ENCODE measurements at regions not wholly inside any gene's neighbourhood (a gene's known extent, or its start where the extent isn't known, plus 50 kb on each side); places are given as distances from the start of the nearest gene placed in this dataset.
A peak's percentile ranks its signal among the peaks of the same experiment; 100 is the strongest.

DNA sequence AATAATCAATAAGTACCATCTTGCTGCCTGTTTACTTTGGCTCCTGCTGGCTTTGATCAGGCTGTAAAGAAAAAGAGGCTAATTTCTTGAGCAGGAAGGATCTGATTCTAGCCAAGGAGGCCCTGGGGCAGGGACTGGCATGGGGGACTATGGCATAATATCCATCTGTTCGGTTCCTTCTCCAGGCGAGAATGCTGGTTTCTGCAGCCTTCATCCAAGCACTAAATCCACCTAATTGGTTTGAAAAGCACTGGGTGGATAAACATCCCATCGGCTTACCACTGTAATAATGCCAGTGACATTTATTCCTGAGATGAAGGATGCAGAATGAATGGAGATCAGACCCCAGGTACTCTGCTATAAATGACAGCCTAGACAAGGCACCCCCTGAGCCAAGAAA is 180.0 kb upstream of the ASIC2 start:
- no peak for ATAC-seq
- no peak for DNase-seq (ENCODE audit: low spot score)

DNA sequence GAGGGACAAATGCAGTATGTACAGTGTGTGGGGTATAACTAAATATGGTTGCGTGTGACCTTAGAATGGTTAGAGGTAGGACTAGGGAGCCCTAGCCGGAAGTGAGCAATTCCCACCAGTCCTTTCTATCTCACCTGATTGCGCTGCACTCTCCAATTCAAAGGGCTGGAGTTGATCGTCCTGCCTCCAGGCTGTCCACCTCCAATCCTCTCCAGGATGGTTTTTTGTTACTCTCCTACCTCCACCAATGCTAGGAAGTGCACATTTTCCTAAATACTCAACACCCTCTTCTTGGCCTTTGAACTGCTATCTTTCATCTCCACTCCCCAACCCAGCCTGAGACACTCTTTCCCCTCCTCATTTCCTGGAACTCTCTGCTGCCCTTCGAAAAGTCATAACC is 181.7 kb upstream of the ASIC2 start:
- no peak for DNase-seq (ENCODE audit: low spot score)
- ATAC-seq, result no peak

DNA sequence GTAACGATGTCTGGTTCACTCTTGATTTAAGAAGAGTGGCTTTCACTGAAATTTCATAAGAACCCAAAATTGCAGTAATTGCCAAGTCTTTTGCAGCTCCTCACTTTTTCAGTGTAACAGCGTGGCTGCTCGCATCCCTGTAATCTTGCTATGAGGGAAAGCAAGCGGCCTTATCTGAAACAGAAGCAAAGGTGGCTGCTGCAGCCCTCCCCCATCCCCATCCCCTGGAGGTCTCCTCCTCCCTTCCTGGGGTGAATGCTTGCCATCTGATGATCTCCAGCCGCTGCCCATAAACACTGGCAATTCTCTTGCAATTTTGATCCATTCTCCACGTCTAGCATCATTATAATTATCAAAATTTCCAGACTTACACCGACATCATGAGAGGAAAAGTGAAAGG is 182.5 kb upstream of the ASIC2 start:
- no peak for ATAC-seq
- no peak for DNase-seq (ENCODE audit: low spot score)

DNA sequence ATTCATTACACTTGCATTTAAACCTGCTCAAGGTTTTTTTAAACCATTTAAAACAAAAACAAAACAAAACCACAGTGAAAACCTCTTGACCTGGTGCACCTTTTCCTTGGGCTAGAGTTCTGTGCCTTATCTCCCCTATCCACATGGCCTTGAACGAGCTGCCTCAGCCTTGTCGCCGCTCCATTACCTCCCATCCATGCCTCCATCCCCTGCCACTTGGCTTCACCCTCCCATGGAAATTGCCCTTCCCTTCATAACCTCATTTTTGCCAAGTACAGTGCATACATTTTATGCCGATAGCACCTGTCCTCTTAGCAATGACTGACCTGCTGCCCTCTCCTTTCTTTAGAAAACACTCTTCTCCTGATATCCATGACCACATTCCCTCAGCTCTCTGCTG is 188.6 kb upstream of the ASIC2 start:
- DNase-seq (ENCODE audit: low spot score), result no peak
- ATAC-seq, result no peak

DNA sequence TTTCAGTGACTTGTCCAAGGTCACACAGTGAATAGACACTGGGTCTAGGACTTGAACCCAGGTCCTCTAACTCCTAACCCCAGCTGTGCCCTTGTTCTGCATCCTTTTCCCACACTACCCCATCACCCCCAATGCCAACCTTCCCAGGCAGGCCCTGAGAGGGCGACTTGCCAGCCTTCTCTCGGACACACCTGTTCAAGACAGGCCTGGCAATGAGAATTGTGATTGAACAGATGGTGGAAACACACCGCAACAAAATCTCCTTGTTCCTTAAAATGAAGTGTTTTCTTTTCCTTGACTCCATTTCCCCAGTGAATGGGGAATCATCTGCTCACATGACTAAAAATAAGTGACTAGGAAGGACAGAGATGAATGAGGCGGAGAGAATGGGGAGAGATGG is 189.5 kb upstream of the ASIC2 start:
- ATAC-seq (no peak), DNase-seq (ENCODE audit: low spot score) (no peak)

DNA sequence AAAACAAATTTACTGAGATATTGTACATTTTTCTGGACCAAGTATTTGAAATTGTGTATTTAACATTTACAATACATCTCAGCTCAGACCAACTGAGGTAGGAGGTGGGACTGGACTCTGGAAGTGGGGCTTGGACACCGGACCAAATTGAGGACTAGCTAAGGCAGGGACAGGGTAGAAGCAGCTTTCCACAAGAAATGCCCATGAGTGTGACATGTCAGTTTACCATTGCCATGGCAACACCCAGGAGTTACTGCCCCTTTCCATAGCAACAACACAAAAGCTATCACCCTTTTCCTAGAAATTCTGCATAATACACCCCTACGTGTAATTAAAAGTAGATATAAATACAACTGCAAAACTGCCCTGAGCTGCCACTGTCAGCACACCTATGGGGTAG is 191.5 kb upstream of the ASIC2 start:
- DNase-seq (ENCODE audit: low spot score) (no peak), ATAC-seq (no peak)

DNA sequence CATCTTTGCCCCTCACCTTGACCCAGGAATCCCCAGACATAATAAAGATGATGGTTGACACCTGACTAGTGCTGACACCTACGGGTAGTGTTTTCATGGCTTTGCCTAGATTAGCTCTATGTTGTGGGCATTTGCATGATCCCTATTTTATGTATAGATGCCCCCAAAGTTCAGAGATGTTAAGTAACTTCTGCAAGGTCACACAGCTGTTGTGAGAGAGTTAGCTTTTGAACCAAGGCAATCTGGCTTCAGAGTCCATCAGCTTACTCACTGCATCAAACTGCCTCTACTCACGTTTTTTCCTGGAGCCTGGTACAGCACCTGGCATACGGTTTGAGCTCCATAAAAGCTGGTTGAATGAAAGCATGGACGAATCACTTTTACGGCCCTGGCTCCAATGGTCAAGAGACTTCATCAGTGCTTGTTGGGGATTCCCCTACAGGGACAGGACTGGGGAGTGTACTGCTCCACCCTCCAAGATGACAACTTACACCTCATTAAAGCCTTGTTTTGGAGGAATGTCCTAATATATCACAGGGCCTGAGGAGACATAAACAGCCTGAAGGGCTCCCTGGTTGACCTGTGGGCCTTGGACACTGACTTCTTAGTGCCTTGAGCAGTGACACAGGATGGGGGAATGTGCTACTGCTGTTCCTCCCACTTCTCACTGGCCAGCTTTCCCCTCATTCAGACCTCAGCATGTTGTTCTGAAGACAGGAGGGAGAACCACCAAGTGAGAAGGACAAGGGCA is 193.2 kb upstream of the ASIC2 start:
- DNase-seq (ENCODE audit: low spot score) (no peak), ATAC-seq (no peak)

DNA sequence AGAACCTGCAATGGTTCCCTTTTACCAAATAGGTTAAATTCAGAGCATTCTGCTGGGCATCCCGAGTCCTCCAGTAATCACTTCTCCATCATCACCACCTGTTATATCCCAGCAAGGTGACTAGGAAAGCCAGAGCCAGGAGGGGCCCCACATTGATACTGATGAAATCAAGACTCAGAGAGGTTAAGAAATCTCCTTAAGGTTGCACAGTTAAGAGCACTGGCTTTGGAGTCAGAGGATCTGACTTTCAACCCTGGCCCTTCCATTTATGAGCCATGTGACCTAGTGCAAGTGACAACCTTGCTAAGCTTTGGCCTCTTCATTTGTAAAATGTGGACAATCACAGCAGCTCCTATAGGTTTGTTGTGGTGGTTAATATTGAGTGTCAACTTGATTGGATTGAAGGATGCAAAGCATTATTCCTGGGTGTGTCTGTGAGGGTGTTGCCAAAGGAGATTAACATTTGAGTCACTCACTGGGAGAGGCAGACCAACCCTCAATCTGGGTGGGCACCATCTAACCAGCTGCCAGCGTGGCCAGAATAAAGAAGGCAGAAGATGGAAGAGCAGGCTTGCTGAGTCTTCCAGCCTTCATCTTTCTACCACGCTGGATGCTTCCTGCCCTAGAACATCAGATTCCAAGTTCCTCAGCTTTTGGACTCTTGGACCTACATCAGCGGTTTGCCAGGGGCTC is 194.2 kb upstream of the ASIC2 start:
- ATAC-seq (no peak), DNase-seq (ENCODE audit: low spot score) (no peak)

DNA sequence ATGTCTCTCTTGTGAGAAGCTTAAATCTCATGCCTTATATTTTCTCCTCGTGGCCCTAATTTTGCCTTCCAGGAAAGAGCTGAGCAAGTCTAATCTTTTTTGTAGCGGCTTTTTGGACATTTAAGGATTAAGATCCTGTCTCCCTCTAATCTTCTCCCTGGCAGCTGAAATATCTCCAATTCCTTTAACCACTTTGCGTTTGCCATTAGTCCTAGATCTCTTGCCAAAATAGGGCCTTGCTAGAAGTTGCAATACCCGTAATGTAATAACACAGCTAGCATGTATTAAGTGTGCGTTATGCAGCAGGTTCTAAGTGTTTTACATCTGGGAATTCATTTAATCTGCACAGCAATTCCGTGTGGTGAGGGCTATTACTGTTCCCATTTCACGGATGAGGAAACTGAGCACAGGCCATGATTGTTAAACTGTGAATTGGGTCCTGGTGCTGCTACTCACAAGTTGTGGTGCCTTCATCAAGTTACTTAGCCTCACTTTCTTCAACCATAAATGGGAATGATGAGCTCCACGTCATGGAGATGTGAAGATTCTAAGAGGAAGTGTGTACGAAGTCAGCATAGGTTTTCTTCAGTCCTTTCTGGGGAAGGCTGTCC is 198.9 kb upstream of the ASIC2 start:
- ATAC-seq, result no peak
- no peak for DNase-seq (ENCODE audit: low spot score)

DNA sequence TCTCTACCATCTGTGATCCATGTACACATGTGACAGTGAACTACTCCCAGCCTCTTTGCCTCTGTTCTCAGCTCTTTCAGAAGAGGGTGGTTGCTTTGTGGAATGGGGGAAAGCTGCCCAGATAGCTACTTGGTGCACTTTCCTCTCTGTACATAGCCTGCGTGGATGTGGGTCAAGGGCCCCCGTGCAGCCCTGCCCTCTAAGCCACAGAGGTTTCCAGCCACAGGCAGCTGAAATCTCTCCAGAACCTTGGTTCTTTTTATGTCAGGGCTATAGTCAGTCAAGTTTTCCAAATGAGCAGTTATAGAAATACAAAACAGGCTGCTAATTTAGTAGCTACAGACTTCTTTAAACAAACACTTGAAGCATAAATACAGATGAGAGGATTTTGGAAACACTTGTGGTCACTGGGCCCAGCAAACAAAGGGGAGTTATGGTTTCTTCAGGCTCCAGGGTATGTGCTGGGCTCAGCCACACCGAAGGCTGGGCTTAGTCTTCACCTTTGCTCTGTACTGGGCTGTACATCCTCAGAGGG is 199.7 kb upstream of the ASIC2 start:
- no peak for ATAC-seq

DNA sequence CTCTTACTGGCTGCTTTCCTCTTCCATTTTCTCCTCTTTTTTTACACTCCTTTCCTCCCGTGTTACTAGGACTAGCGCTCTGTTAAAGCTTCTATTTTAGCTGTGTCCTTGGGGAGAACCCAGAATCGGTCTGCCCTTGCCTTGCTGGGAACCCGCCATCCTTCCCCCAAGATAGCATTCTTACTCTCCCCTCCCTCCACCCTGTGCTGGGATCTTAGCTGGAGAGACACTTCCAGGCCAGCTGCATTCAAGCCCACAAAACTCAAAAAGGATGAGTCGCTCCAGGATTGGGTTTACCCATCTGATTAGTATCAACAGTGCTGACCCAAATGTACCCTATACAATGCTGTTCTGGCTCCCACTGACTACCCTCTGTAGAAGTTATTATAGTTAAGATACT is 200.5 kb upstream of the ASIC2 start:
- DNase-seq (ENCODE audit: low spot score), result no peak
- no peak for ATAC-seq

More for the DNA sequence above, 199.7 kb upstream of the ASIC2 start:
- DNase-seq (ENCODE audit: low spot score), result no peak

DNA sequence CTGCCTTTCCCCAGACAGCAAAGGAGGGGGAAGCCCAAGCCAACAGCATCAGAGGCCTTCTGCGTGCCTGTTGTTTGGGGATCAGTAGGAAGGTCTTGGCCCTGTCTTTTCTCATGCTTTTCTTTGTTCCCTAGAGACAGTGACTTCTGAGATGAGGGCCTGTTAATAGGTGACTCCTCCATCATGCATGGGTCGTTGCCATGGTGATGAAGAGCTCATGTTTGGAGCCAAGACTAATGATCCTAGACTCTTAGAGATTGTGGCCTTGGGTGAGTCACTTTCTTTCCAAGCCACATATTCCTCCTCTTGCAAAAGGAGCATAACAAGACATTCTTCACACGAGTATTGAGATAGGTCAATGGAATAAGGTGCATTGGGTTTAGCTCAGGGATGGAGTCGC is 201.1 kb upstream of the ASIC2 start:
- ATAC-seq, result no peak

DNA sequence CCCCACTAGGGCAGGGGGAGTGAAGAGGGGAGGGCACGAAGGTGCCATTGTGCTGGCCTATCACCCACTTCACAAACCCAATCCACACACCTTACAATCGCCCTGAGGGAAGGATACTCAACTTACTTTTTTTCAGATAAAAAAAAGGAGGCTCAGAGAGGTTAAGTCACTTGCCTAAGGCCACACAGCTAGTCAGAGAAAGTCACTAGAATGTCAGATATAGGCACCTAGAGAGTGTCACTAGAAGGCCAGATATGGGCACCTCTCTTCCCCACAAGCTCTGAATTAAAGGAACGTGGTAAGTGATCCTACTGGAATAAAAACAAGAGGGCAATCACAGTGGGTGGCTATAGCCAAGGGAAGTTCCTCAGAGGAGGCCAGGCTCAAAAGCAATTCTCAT is 204.5 kb upstream of the ASIC2 start:
- ATAC-seq (no peak), DNase-seq (ENCODE audit: low spot score) (no peak)

More for the DNA sequence above, 201.1 kb upstream of the ASIC2 start:
- DNase-seq (ENCODE audit: low spot score), result no peak

DNA sequence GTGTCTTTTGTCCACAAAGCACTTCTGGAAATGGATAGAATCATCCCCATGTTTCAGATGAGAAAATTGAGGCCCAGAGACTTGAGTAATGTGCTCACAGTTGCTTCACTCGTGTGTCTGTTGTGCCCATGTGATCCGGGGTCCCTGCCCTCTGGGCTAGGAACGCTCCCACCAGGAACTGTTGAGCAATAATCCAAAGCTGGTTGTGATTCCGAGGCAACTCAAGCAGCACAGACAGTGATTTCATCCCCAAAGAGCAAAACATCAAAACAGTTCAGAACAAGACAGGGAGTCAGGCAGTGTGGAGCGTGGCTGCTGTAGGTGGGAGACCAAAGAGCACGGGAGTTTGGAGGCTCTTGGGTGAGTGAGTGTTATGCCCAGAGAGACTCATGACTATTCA is 205.0 kb upstream of the ASIC2 start:
- no peak for ATAC-seq
- DNase-seq (ENCODE audit: low spot score), result no peak

DNA sequence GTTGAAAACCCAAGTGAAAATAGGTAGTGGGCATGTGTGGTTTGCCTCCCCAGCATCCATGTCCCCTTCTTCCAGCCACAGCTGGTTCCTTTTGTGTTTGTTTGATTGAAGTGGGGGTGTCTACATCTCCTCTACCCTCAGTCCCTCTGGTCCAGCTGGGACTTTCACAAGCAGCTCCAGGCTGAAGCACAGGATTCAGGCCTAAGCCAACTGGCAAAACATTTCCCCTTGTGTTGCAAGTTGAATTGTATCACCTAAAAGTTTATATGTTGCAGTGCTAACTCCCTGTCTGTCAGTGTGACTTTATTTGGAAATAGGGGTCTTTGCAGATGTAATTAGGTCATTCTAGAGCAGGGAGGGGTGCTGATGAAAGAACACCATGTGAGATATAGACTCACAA is 205.9 kb upstream of the ASIC2 start:
- no peak for DNase-seq (ENCODE audit: low spot score)
- no peak for ATAC-seq

DNA sequence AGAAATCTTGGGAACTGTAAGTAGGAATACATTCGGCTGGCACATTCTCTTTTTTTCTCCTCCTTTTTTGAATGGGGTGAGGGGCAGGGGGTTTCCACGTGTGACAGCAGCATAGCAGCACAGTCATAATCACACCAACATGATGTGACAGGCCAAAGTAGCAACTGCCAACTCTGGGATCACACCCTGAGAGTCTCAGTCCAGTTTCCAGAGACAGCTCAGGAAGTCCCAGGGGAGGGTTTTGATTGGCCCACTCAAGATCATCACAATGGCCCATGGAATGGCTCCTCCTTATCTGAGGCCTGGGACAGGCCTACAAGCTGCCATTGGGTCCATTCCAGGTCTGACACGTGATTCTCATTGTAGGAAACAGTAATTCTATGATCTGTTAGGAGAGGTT is 207.1 kb upstream of the ASIC2 start:
- DNase-seq (ENCODE audit: low spot score) (no peak), ATAC-seq (peak; percentile 24)

DNA sequence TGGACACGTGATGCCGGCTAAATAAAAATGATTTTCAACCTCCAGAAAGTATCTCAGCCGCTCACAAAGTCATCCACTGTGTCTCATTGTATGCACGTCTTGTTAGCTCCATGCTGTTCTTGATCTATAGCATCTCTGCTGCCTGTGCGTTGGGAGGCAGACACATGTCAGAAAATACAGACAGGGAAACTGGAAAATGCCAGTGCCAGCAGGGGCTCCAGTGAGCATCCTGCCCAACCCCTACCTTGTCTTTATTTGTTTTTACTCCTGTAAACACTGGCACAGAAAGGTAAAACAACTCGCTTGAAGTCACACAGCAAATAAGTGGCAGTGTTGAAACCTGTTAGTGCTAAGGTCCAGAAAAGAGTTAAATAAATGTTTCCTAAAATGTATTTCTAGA is 208.1 kb upstream of the ASIC2 start:
- DNase-seq (ENCODE audit: low spot score), result no peak
- ATAC-seq, result no peak

DNA sequence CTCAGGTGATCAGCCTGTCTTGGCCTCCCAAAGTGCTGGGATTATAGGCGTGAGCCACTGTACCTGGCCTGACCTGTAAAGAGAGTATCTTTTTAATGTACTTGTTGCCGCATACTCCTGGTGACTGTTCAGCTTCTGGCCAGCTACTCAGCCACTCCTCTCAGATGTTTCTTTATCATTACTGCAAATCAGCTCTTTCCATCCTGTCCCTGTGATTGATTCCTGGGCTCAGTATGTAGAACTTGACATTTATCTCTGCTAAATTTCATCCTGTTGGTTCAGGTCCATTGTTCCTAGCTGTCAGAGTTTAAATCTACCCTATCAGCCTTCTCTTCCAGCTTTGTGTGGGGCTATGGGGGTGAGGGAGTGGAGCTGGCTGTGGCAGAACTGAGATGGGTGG is 211.5 kb upstream of the ASIC2 start:
- DNase-seq (ENCODE audit: low spot score), result no peak
- ATAC-seq, result no peak

DNA sequence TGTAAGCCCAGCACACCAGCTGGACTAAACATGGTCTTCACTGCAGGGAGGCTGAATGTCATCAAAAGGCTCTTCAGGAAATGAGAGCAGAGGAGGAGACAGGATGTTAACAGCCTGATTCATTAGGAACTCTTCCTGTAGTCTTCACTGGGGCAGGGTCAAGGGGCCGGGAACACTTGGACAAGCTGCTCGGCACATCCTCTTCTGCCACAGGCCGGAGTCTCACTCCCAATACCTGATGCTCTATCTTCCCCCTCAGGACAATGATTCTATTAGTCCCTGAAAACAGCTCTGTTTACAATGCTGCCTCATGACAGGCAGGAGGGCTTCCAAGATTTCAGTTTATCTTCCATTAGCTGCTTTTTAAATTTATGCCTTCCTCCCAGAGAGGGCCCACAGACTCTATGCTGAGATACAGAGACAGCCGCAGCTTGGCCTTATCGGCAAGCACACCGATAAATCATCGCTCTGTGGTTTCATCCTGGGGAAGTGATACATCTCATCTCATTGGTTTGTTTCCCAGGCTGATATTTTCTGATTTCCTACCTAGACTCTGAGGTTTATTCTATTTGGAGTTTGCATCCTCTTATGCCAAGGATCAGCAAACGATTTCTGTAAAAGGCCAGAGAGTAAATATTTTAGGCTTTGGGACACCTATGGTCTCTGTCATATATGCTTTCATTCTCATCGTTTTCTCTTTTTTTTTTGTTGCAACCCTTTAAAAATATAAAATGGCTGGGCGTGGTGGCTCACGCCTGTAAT is 214.0 kb upstream of the ASIC2 start:
- DNase-seq (ENCODE audit: low spot score) (no peak), ATAC-seq (peak; percentile 55)

DNA sequence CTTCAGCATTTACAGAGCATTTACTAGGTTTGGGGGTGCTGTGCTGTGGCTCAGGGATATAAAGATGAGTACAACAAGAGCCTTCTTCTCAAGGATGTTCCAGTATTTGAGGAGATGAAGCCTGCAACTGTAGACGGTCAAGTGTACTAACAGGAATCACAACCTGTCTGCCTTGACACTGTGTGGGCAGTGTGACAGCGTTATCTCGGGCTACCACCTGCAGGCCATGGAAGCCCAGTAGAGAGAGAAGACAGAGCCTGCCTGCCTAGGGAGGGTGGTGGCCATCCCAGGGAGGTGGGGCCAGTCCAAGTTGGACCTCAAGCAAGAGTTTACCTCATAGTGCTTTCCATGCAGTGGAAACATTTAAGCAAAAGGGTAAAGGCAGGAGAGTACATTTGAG is 215.1 kb upstream of the ASIC2 start:
- no peak for DNase-seq (ENCODE audit: low spot score)
- ATAC-seq, result no peak

DNA sequence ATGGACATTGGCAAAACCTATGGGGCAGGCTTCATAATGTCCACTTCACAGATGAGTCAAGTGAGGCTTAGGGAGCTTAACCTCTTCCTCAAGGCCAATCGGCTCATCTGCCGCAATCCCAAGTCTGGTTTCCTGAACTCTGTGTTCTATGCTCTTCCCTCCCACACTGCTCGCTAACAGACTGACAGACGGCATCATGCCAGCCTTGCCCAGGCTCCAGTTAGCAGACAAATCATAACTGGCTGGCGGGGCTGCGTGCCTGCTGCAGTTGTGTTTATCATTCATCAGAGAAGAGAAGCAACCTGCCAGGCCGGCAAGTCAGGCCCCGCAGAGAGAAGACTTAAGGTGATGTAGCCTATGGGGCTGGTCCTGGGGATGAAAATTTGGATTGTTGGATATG is 216.2 kb upstream of the ASIC2 start:
- ATAC-seq, result no peak
- no peak for DNase-seq (ENCODE audit: low spot score)

Data from left lobe of liver (tissue), 2 donors.